ENCODE measurements at regions not wholly inside any gene's neighbourhood (a gene's known extent, or its start where the extent isn't known, plus 50 kb on each side); places are given as distances from the start of the nearest gene placed in this dataset.
"Not testable (repeated sequence)": the region's sequence is repeated elsewhere in the genome, so short reads cannot be mapped to it uniquely, and the experiment has no call there.

GRCh38 chr5:153373130-153373498 is 117.4 kb upstream of the GRIA1 start:
- CTCF ChIA-PET, result interaction anchor here (0.7 kb wide), 2 partner anchors 308 to 591 kb away, joined by 3 read pairs; no protein-coding TSS in a partner anchor

DNA sequence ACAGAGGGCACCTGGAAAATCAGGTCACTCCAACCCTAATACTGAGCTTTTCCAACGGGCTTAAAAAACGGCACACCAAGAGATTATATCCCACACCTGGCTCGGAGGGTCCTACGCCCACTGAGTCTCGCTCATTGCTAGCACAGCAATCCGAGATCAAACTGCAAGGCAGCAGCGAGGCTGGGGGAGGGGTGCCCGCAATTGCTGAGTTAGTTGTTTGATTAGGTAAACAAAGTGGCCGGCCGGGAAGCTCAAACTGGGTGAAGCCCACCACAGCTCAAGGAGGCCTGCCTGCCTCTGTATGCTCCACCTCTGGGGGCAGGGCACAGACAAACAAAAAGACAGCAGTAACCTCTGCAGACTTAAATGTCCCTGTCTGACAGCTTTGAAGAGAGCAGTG is 108.8 kb upstream of the GRIA1 start:
- H3K9me3 ChIP-seq (ENCODE audit: control insufficient read depth, insufficient read depth, low read depth, low read length); H3K4me3 ChIP-seq (ENCODE audit: low read depth, low read length); H3K36me3 ChIP-seq (ENCODE audit: control insufficient read depth in 2 of 2, insufficient read depth in 1 of 2, low read length in 2 of 2); H3K27ac ChIP-seq (ENCODE audit: extremely low read depth, low read depth, low read length); H3K4me1 ChIP-seq (ENCODE audit: control insufficient read depth, insufficient read depth, low read length); POLR2A ChIA-PET; CTCF ChIA-PET: not testable (repeated sequence)

More at GRCh38 chr5:153373130-153373498, 117.4 kb upstream of the GRIA1 start:
- Histone ChIP-seq H3K36me3 (ENCODE audit: control insufficient read depth in 2 of 2, insufficient read depth in 1 of 2, low read length in 2 of 2) (no peaks in the 10 kb centered on the region), H3K4me3 (ENCODE audit: low read depth, low read length) (no peak overlapping the region), H3K27ac (ENCODE audit: extremely low read depth, low read depth, low read length) (no peak overlapping the region), H3K4me1 (ENCODE audit: control insufficient read depth, insufficient read depth, low read length) (peaks cover 6% of the 10 kb centered on the region), H3K9me3 (ENCODE audit: control insufficient read depth, insufficient read depth, low read depth, low read length) (no peaks in the 10 kb centered on the region)
- POLR2A ChIA-PET, result no interaction called here
- TF ChIP-seq, protein P1, sequence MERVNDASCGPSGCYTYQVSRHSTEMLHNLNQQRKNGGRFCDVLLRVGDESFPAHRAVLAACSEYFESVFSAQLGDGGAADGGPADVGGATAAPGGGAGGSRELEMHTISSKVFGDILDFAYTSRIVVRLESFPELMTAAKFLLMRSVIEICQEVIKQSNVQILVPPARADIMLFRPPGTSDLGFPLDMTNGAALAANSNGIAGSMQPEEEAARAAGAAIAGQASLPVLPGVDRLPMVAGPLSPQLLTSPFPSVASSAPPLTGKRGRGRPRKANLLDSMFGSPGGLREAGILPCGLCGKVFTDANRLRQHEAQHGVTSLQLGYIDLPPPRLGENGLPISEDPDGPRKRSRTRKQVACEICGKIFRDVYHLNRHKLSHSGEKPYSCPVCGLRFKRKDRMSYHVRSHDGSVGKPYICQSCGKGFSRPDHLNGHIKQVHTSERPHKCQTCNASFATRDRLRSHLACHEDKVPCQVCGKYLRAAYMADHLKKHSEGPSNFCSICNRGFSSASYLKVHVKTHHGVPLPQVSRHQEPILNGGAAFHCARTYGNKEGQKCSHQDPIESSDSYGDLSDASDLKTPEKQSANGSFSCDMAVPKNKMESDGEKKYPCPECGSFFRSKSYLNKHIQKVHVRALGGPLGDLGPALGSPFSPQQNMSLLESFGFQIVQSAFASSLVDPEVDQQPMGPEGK (tag by site-specific recombination; IDR thresholded peaks at IDR 0.05), result no peak
- TF ChIP-seq ELK4 (IDR thresholded peaks at IDR 0.05; ENCODE audit: borderline replicate concordance, low read depth, low read length), result no peak
- TF ChIP-seq, protein P2, sequence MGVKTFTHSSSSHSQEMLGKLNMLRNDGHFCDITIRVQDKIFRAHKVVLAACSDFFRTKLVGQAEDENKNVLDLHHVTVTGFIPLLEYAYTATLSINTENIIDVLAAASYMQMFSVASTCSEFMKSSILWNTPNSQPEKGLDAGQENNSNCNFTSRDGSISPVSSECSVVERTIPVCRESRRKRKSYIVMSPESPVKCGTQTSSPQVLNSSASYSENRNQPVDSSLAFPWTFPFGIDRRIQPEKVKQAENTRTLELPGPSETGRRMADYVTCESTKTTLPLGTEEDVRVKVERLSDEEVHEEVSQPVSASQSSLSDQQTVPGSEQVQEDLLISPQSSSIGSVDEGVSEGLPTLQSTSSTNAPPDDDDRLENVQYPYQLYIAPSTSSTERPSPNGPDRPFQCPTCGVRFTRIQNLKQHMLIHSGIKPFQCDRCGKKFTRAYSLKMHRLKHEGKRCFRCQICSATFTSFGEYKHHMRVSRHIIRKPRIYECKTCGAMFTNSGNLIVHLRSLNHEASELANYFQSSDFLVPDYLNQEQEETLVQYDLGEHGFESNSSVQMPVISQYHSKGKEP (tag by site-specific recombination; IDR thresholded peaks at IDR 0.05), result no peak
- TF ChIP-seq KLF1 (tag by site-specific recombination; IDR thresholded peaks at IDR 0.05), result no peak
- TF ChIP-seq, protein P3, sequence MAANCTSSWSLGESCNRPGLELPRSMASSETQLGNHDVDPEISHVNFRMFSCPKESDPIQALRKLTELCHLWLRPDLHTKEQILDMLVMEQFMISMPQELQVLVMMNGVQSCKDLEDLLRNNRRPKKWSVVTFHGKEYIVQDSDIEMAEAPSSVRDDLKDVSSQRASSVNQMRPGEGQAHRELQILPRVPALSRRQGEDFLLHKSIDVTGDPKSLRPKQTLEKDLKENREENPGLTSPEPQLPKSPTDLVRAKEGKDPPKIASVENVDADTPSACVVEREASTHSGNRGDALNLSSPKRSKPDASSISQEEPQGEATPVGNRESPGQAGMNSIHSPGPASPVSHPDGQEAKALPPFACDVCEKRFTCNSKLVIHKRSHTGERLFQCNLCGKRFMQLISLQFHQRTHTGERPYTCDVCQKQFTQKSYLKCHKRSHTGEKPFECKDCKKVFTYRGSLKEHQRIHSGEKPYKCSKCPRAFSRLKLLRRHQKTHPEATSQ (tag by site-specific recombination; IDR thresholded peaks at IDR 0.05), result no peak
- TF ChIP-seq ZNF785 (tag by site-specific recombination; IDR thresholded peaks at IDR 0.05), result no peak
- no peak for TF ChIP-seq ZNF426 (tag by site-specific recombination; IDR thresholded peaks at IDR 0.05)
- no peak for TF ChIP-seq ZNF561 (tag by site-specific recombination; IDR thresholded peaks at IDR 0.05; ENCODE audit: borderline replicate concordance)
- no peak for TF ChIP-seq HOXC10 (CRISPR knock-in tag; IDR thresholded peaks at IDR 0.05)
- no peak for TF ChIP-seq GLI4 (tag by site-specific recombination; IDR thresholded peaks at IDR 0.05)

GRCh38 chr5:153390569-153390968 is 99.9 kb upstream of the GRIA1 start:
- no peak overlapping the region for H3K4me3 ChIP-seq (ENCODE audit: low read depth, low read length)
- TF ChIP-seq AEBP2 (tag by site-specific recombination; IDR thresholded peaks at IDR 0.05; ENCODE audit: borderline replicate concordance) (no peak), KLF10 (tag by site-specific recombination; IDR thresholded peaks at IDR 0.05) (no peak), ZIC2 (tag by site-specific recombination; IDR thresholded peaks at IDR 0.05) (no peak), ZNF114 (tag by site-specific recombination; IDR thresholded peaks at IDR 0.05) (no peak), ZNF701 (tag by site-specific recombination; IDR thresholded peaks at IDR 0.05) (no peak)
- TF ChIP-seq, protein P4, sequence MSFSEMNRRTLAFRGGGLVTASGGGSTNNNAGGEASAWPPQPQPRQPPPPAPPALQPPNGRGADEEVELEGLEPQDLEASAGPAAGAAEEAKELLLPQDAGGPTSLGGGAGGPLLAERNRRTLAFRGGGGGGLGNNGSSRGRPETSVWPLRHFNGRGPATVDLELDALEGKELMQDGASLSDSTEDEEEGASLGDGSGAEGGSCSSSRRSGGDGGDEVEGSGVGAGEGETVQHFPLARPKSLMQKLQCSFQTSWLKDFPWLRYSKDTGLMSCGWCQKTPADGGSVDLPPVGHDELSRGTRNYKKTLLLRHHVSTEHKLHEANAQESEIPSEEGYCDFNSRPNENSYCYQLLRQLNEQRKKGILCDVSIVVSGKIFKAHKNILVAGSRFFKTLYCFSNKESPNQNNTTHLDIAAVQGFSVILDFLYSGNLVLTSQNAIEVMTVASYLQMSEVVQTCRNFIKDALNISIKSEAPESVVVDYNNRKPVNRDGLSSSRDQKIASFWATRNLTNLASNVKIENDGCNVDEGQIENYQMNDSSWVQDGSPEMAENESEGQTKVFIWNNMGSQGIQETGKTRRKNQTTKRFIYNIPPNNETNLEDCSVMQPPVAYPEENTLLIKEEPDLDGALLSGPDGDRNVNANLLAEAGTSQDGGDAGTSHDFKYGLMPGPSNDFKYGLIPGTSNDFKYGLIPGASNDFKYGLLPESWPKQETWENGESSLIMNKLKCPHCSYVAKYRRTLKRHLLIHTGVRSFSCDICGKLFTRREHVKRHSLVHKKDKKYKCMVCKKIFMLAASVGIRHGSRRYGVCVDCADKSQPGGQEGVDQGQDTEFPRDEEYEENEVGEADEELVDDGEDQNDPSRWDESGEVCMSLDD (tag by site-specific recombination; IDR thresholded peaks at IDR 0.05), result no peak
- TF ChIP-seq, protein P5, sequence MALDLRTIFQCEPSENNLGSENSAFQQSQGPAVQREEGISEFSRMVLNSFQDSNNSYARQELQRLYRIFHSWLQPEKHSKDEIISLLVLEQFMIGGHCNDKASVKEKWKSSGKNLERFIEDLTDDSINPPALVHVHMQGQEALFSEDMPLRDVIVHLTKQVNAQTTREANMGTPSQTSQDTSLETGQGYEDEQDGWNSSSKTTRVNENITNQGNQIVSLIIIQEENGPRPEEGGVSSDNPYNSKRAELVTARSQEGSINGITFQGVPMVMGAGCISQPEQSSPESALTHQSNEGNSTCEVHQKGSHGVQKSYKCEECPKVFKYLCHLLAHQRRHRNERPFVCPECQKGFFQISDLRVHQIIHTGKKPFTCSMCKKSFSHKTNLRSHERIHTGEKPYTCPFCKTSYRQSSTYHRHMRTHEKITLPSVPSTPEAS (tag by site-specific recombination; IDR thresholded peaks at IDR 0.05), result no peak
- TF ChIP-seq, protein P2 (tag by site-specific recombination; IDR thresholded peaks at IDR 0.05), result no peak
- no peaks in the 10 kb centered on the region for H3K9me3 ChIP-seq (ENCODE audit: control insufficient read depth, insufficient read depth, low read depth, low read length)
- no peak overlapping the region for H3K27ac ChIP-seq (ENCODE audit: extremely low read depth, low read depth, low read length)
- H3K4me1 ChIP-seq (ENCODE audit: control insufficient read depth, insufficient read depth, low read length), result no peaks in the 10 kb centered on the region
- ChIA-PET POLR2A (no interaction called here), CTCF (no interaction called here)
- H3K36me3 ChIP-seq (ENCODE audit: control insufficient read depth in 2 of 2, insufficient read depth in 1 of 2, low read length in 2 of 2), result no peaks in the 10 kb centered on the region
